ENCODE measurements at regions not wholly inside any gene's neighbourhood (a gene's known extent, or its start where the extent isn't known, plus 50 kb on each side); places are given as distances from the start of the nearest gene placed in this dataset.

- H3K4me2 ChIP-seq = no peak overlapping the region
- H3K4me1 ChIP-seq (ENCODE audit: insufficient read depth) = peaks cover 20% of the 10 kb centered on the region
- DNase-seq (ENCODE audit: low spot score) = no peak
- no peaks in the 10 kb centered on the region for H3K9me3 ChIP-seq (ENCODE audit: low read depth)
- 79% methylated on average over 14 of the region's 14 CpGs for WGBS (ENCODE audit: low lambda C conversion rate, missing lambda C conversion rate)
- no peak for TF ChIP-seq CTCF (IDR thresholded peaks at IDR 0.05; ENCODE audit: poor library complexity)
- TF ChIP-seq EZH2phosphoT487 (IDR thresholded peaks at IDR 0.05; ENCODE audit: low read depth, severe bottlenecking, unreplicated experiment) = no peak
- no peak for TF ChIP-seq EZH2 (IDR thresholded peaks at IDR 0.05; ENCODE audit: borderline replicate concordance)
- H3K36me3 ChIP-seq (replicated peaks; ENCODE audit: insufficient read depth, low read depth) = no peaks in the 10 kb centered on the region
- H3K27ac ChIP-seq = no peak overlapping the region
- H4K20me1 ChIP-seq (ENCODE audit: insufficient read depth, poor library complexity, severe bottlenecking) = no peaks in the 10 kb centered on the region
- no peaks in the 10 kb centered on the region for H3K27me3 ChIP-seq
- H2AFZ ChIP-seq = no peak overlapping the region
- H3K4me3 ChIP-seq = no peak overlapping the region
- H3K79me2 ChIP-seq = no peaks in the 10 kb centered on the region
- H3K9me2 ChIP-seq (replicated peaks; ENCODE audit: insufficient read depth) = no peaks in the 10 kb centered on the region
Measured at GRCh38 chr3:194079702-194080172, 56.2 kb upstream of the HES1 start.

- Histone ChIP-seq H3K9me3 (ENCODE audit: low read depth) (no peaks in the 10 kb centered on the region), H3K4me1 (ENCODE audit: insufficient read depth) (peaks cover 13% of the 10 kb centered on the region), H3K27ac (no peak overlapping the region), H4K20me1 (ENCODE audit: insufficient read depth, poor library complexity, severe bottlenecking) (no peaks in the 10 kb centered on the region), H3K9me2 (replicated peaks; ENCODE audit: insufficient read depth) (no peaks in the 10 kb centered on the region), H3K36me3 (replicated peaks; ENCODE audit: insufficient read depth, low read depth) (no peaks in the 10 kb centered on the region), H3K27me3 (no peaks in the 10 kb centered on the region), H3K4me2 (no peak overlapping the region), H2AFZ (no peak overlapping the region), H3K79me2 (no peaks in the 10 kb centered on the region), H3K4me3 (no peak overlapping the region)
- WGBS (ENCODE audit: low lambda C conversion rate, missing lambda C conversion rate) = 54% methylated on average over 7 of the region's 7 CpGs
- DNase-seq (ENCODE audit: low spot score) = no peak
- TF ChIP-seq EZH2 (IDR thresholded peaks at IDR 0.05; ENCODE audit: borderline replicate concordance) (no peak), EZH2phosphoT487 (IDR thresholded peaks at IDR 0.05; ENCODE audit: low read depth, severe bottlenecking, unreplicated experiment) (no peak), CTCF (IDR thresholded peaks at IDR 0.05; ENCODE audit: poor library complexity) (no peak)
Measured at GRCh38 chr3:194080436-194080835, 55.5 kb upstream of the HES1 start.

DNA sequence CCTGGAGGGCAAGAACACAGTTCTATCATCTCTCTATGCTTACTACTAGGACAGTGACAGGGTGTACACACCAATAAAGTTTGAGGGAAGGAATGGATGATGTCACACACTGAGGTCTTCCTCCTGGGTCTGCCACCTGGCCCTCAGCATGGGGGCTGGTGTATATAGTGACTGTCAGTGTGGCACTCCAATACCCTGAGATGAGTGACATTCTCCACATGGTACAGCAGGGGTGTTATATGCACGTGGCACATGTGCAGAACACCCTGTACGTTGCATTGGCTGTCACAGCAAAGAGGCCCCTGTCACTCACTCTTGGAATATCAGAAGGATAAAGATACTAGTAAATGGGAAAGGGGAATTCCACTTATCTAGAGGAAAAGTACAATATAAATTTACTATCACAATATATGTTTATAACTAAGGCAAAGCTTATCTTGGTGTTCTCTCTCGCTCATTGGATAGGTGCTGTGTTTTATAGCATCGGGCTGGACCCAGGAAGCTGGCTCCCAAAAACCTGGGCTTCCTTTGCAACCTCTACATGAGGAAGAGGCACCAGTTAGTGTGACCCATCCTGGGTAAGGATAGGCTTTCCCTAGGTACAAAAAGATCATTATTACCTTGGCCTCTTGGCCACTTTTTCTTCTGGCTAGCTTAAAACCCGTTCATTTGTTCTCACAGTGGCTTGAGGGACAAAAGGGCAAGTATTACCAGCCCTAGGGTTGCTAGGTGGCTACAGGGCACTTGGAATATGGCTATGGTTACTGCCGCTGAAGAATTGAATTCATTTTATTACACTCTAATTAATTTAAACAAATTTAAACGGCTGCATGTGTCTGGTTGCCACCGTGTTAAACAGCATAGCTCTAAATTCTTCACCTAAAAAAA, 54.8 kb upstream of the HES1 start:
- Histone ChIP-seq H3K27ac (no peak overlapping the region), H3K9me2 (replicated peaks; ENCODE audit: insufficient read depth) (no peaks in the 10 kb centered on the region), H3K79me2 (no peaks in the 10 kb centered on the region), H3K27me3 (no peaks in the 10 kb centered on the region), H2AFZ (no peak overlapping the region), H3K4me3 (no peak overlapping the region), H3K4me2 (no peak overlapping the region), H3K4me1 (ENCODE audit: insufficient read depth) (peaks cover 9% of the 10 kb centered on the region), H3K9me3 (ENCODE audit: low read depth) (no peaks in the 10 kb centered on the region), H3K36me3 (replicated peaks; ENCODE audit: insufficient read depth, low read depth) (no peaks in the 10 kb centered on the region), H4K20me1 (ENCODE audit: insufficient read depth, poor library complexity, severe bottlenecking) (no peaks in the 10 kb centered on the region)
- 67% methylated on average over 8 of the region's 8 CpGs for WGBS (ENCODE audit: low lambda C conversion rate, missing lambda C conversion rate)
- DNase-seq (ENCODE audit: low spot score) = no peak
- TF ChIP-seq CTCF (IDR thresholded peaks at IDR 0.05; ENCODE audit: poor library complexity) = no peak
- no peak for TF ChIP-seq EZH2phosphoT487 (IDR thresholded peaks at IDR 0.05; ENCODE audit: low read depth, severe bottlenecking, unreplicated experiment)
- no peak for TF ChIP-seq EZH2 (IDR thresholded peaks at IDR 0.05; ENCODE audit: borderline replicate concordance)

All from hepatocyte (in vitro differentiated cells).